SK-N-SH (cell line): ENCODE measurements at regions not wholly inside any gene's neighbourhood (a gene's known extent, or its start where the extent isn't known, plus 50 kb on each side); places are given as distances from the start of the nearest gene placed in this dataset.

Experiments used
- CTCF ChIA-PET: fragments of 300-600, 350-600 bp; formaldehyde crosslinking; extraction: SDS; loops from one replicate; lab custom pipeline; 2021; lab: Yijun Ruan, JAX
- POLR2A ChIA-PET: fragments of 350-600 bp; sonication (Branson Sonifier 250); formaldehyde crosslinking; extraction: SDS; loops from one replicate; lab custom pipeline; 2020; ENCODE audit warnings: antibody characterized with exemption, inconsistent platforms; lab: Yijun Ruan, JAX
- DNase-seq: peaks from one replicate; pipeline ENCODE4 v3.0.0; 2012
- H2AFZ ChIP-seq: fragments of 200-600 bp; sonication (generic); 2 replicates; pipeline ENCODE4 v1.8.1; 2016; ENCODE audit warnings: antibody characterized with exemption, mild to moderate bottlenecking, low read depth
- H3F3A ChIP-seq: fragments of 200-600 bp; sonication (generic); replicated peaks from 2 replicates; pipeline ENCODE3; 2016; ENCODE audit warnings: antibody characterized with exemption, mild to moderate bottlenecking; ENCODE audit not compliant: insufficient read depth
- H3K27ac ChIP-seq, 2 experiments: fragments of 200-500 bp in 1 of 2; fragments of 200-600 bp in 1 of 2; sonication (Bioruptor generic) in 1 of 2; sonication (generic), shearing (Covaris generic) in 1 of 2; 2 replicates each; pipeline versions ENCODE4 v1.5.1 to v1.6.1; 2014 to 2016; ENCODE audit warnings: low read depth in 2 of 2, inconsistent platforms in 1 of 2, low read length in 1 of 2, mild to moderate bottlenecking in 1 of 2, mixed read lengths in 1 of 2
- H3K27me3 ChIP-seq: fragments of 200-600 bp; sonication (generic), shearing (Covaris generic); 2 replicates; pipeline ENCODE4 v1.6.1; 2016; ENCODE audit warnings: mixed run types; ENCODE audit not compliant: insufficient read depth
- H3K36me3 ChIP-seq, 2 experiments: fragments of 200-500 bp in 1 of 2; fragments of 200-600 bp in 1 of 2; sonication (Bioruptor generic) in 1 of 2; sonication (generic) in 1 of 2; replicated peaks in 1 of 2; 2 replicates each; pipeline versions ENCODE3 to v1.5.1; 2014 to 2016; ENCODE audit warnings: low read length in 1 of 2, mild to moderate bottlenecking in 1 of 2; ENCODE audit not compliant: insufficient read depth in 2 of 2, control insufficient read depth in 1 of 2
- H3K4me1 ChIP-seq, 2 experiments: fragments of 200-500 bp in 1 of 2; fragments of 200-600 bp in 1 of 2; sonication (Bioruptor generic) in 1 of 2; sonication (generic), shearing (Covaris generic) in 1 of 2; 2 replicates each; pipeline versions ENCODE4 v1.5.1 to v1.6.1; 2014 to 2016; ENCODE audit warnings: low read depth in 1 of 2, low read length in 1 of 2, mixed run types in 1 of 2; ENCODE audit not compliant: insufficient read depth in 2 of 2, control insufficient read depth in 1 of 2
- H3K4me2 ChIP-seq: fragments of 200-600 bp; sonication (generic), shearing (Covaris generic); 2 replicates; pipeline ENCODE4 v1.6.1; 2017; ENCODE audit warnings: mixed run types
- H3K4me3 ChIP-seq, 2 experiments: fragments of 200-500 bp in 1 of 2; fragments of 200-600 bp in 1 of 2; sonication (Bioruptor generic) in 1 of 2; sonication (generic), shearing (Covaris generic) in 1 of 2; 2 replicates each; pipeline versions ENCODE4 v1.5.1 to v1.8.1; 2014 to 2016; ENCODE audit warnings: low read depth in 2 of 2, inconsistent platforms in 1 of 2, low read length in 1 of 2, mild to moderate bottlenecking in 1 of 2, mixed read lengths in 1 of 2, moderate library complexity in 1 of 2
- H3K79me2 ChIP-seq: fragments of 200-600 bp; sonication (generic); 2 replicates; pipeline ENCODE4 v1.8.1; 2017; ENCODE audit warnings: mild to moderate bottlenecking; ENCODE audit not compliant: insufficient read depth
- H3K9ac ChIP-seq: fragments of 200-600 bp; sonication (generic); 2 replicates; pipeline ENCODE4 v1.6.1; 2017; ENCODE audit warnings: mixed run types
- H3K9me2 ChIP-seq: fragments of 200-600 bp; sonication (generic); 2 replicates; pipeline ENCODE4 v1.6.1; 2017; ENCODE audit warnings: mixed run types
- H3K9me3 ChIP-seq: fragments of 200-600 bp; sonication (generic); 2 replicates; pipeline ENCODE4 v1.6.1; 2017; ENCODE audit warnings: mixed run types, mild to moderate bottlenecking, moderate library complexity
- H4K20me1 ChIP-seq: fragments of 200-600 bp; sonication (generic); 2 replicates; pipeline ENCODE4 v1.6.1; 2017; ENCODE audit warnings: mild to moderate bottlenecking, mixed run types; ENCODE audit not compliant: insufficient read depth
- CTCF ChIP-seq: fragments of 200-600 bp; sonication (generic); IDR thresholded peaks from 2 replicates; pipeline ENCODE4 v1.6.1; 2017; ENCODE audit warnings: antibody characterized with exemption, mild to moderate bottlenecking, moderate library complexity
- ELF1 ChIP-seq: IDR thresholded peaks from 2 replicates; pipeline ENCODE4 v1.4.0; 2012
- EP300 ChIP-seq, 2 experiments: IDR thresholded peaks; 2 replicates each; pipeline versions ENCODE4 v1.4.0 to v1.6.1; 2012; ENCODE audit warnings: borderline replicate concordance in 1 of 2, low read depth in 1 of 2, low read length in 1 of 2
- FOSL2 ChIP-seq: IDR thresholded peaks from 2 replicates; pipeline ENCODE4 v1.4.0; 2012; ENCODE audit warnings: low read depth, mild to moderate bottlenecking, moderate library complexity, borderline replicate concordance
- GABPA ChIP-seq: IDR thresholded peaks from 2 replicates; pipeline ENCODE4 v1.4.0; 2012; ENCODE audit warnings: low read depth, mild to moderate bottlenecking
- IRF3 ChIP-seq: fragments of 150-350 bp; IDR thresholded peaks from 2 replicates; pipeline ENCODE4 v1.6.1; 2016; ENCODE audit warnings: mild to moderate bottlenecking, low read depth, low read length
- JUND ChIP-seq: IDR thresholded peaks from 2 replicates; pipeline ENCODE4 v1.4.0; 2012
- MAX ChIP-seq: IDR thresholded peaks from 2 replicates; pipeline ENCODE4 v1.4.0; 2012; ENCODE audit warnings: low read depth
- MXI1 ChIP-seq: IDR thresholded peaks from 2 replicates; pipeline ENCODE4 v1.6.1; 2012; ENCODE audit warnings: mild to moderate bottlenecking, low read depth, low read length, improper control_type of control experiment
- PBX3 ChIP-seq: IDR thresholded peaks from 2 replicates; pipeline ENCODE4; 2012
- RCOR1 ChIP-seq: fragments of 150-350 bp; IDR thresholded peaks from 2 replicates; pipeline ENCODE4 v1.6.1; 2017; ENCODE audit warnings: antibody characterized with exemption, low read length
- SIN3A ChIP-seq: IDR thresholded peaks from 2 replicates; pipeline ENCODE4 v1.6.1; 2012; ENCODE audit warnings: low read depth, mild to moderate bottlenecking, low read length, moderate library complexity, borderline replicate concordance
- SMC3 ChIP-seq: IDR thresholded peaks from 2 replicates; pipeline ENCODE4 v1.6.1; 2012; ENCODE audit warnings: low read depth, low read length, improper control_type of control experiment
- TCF12 ChIP-seq: IDR thresholded peaks from 2 replicates; pipeline ENCODE4 v1.4.0; 2012
- TEAD4 ChIP-seq: IDR thresholded peaks from 2 replicates; pipeline ENCODE4 v1.4.0; 2012; ENCODE audit warnings: mild to moderate bottlenecking, borderline replicate concordance; ENCODE audit not compliant: insufficient read depth
- YY1 ChIP-seq: IDR thresholded peaks from 2 replicates; pipeline ENCODE4 v1.4.0; 2012; ENCODE audit warnings: low read depth, mild to moderate bottlenecking
- ZBTB33 ChIP-seq: IDR thresholded peaks from 2 replicates; pipeline ENCODE4 v1.4.0; 2012; ENCODE audit warnings: low read depth, borderline replicate concordance
- WGBS: methylation state at CpG from one replicate; pipeline ENCODE4 v1.1.6; 2017; ENCODE audit warnings: low lambda C conversion rate; 5-methylcytosine and 5-hydroxymethylcytosine counted together

GRCh38 chr5:156259618-156260017, 67.3 kb upstream of the SGCD start:
- WGBS: 47% methylated on average over 5 of the region's 5 CpGs
- H4K20me1 ChIP-seq: no peaks in the 10 kb centered on the region
- TF ChIP-seq ELF1 (no peak), ZBTB33 (no peak), PBX3 (no peak), SMC3 (no peak), MAX (no peak), YY1 (no peak), TEAD4 (no peak), MXI1 (no peak), RCOR1 (no peak), IRF3 (no peak), GABPA (no peak), FOSL2 (no peak)
- H3K79me2 ChIP-seq: no peaks in the 10 kb centered on the region
- H3K36me3 ChIP-seq: no peaks in the 10 kb centered on the region
- H3K9me2 ChIP-seq: no peaks in the 10 kb centered on the region
- no peak overlapping the region for H3K4me3 ChIP-seq
- H2AFZ ChIP-seq: no peak overlapping the region
- no peak for DNase-seq
- no peaks in the 10 kb centered on the region for H3K27me3 ChIP-seq
- no peak overlapping the region for H3K27ac ChIP-seq
- ChIA-PET CTCF (no interaction called here), POLR2A (no interaction called here)
- no peaks in the 10 kb centered on the region for H3F3A ChIP-seq
- no peak overlapping the region for H3K9ac ChIP-seq
- no peaks in the 10 kb centered on the region for H3K4me1 ChIP-seq
- no peaks in the 10 kb centered on the region for H3K9me3 ChIP-seq
- no peak overlapping the region for H3K4me2 ChIP-seq

- Histone ChIP-seq H3K9me2 (no peaks in the 10 kb centered on the region), H3K27ac (no peak overlapping the region), H4K20me1 (no peaks in the 10 kb centered on the region), H2AFZ (no peak overlapping the region), H3F3A (no peaks in the 10 kb centered on the region), H3K79me2 (no peaks in the 10 kb centered on the region), H3K9me3 (no peaks in the 10 kb centered on the region), H3K4me3 (no peak overlapping the region), H3K27me3 (no peaks in the 10 kb centered on the region), H3K4me2 (no peak overlapping the region), H3K9ac (no peak overlapping the region), H3K36me3 (no peaks in the 10 kb centered on the region), H3K4me1 (no peaks in the 10 kb centered on the region)
- no peak for DNase-seq
- ChIA-PET CTCF (no interaction called here), POLR2A (no interaction called here)
- 75% methylated on average over 5 of the region's 5 CpGs for WGBS
- TF ChIP-seq CTCF (no peak), EP300 (IDR thresholded peaks at IDR 0.05; ENCODE audit: borderline replicate concordance in 1 of 2, low read depth in 1 of 2, low read length in 1 of 2) (no peak), SMC3 (no peak), ZBTB33 (no peak), SIN3A (no peak), FOSL2 (no peak), PBX3 (no peak), JUND (no peak), TCF12 (no peak), MAX (no peak)
Measured at GRCh38 chr5:156261275-156261939, 65.6 kb upstream of the SGCD start.
